NCI-H1092 (cell line): ENCODE measurements at regions not wholly inside any gene's neighbourhood (a gene's known extent, or its start where the extent isn't known, plus 50 kb on each side); places are given as distances from the start of the nearest gene placed in this dataset.
"Not testable (repeated sequence)": the region's sequence is repeated elsewhere in the genome, so short reads cannot be mapped to it uniquely, and the experiment has no call there.

Experiments
- DNase-seq: peaks from one replicate; lab custom pipeline; 2025; lab: John Stamatoyannopoulos, UW

DNA sequence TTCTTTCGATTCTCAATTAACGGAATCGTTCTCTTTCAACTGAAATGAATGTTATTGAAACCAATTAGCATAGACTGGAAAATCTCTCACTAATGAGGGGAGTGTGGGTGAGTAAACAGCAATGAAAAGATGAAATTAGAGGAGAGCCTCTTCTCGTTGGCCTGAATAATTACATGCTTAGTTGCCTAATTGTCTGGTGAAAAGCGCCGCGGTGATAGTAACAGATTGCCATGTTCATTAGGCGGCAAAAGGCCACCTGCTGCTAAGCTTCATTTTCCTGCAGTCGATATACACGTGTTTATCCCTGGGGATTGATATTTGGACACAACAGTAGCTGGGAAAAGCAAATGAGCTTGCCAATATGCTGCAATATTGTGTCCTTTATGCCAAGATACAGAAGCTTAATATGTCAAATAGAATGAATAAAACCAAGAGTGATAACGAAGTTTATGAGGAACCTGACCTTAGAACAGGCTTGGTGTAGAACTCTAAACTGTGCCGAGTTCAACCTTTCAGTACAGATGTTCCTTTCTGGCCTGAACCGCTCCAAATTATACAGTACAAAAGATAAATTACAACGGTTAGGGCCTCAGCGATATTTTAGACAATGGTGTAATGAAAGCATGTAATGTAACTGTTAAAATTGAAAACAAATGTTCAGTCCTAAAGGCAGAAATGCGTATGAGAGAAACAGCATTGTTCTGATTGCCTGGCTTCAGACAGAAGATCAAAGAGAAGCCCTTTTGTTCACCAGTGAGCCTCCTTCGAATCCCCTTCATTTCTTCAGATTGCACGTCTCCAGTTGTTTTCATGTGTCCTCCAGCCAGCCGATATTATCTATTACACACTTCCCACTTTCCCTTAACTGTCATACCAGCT, 185.2 kb downstream of the SHOX2 start:
- DNase-seq: peak; percentile 68

DNA sequence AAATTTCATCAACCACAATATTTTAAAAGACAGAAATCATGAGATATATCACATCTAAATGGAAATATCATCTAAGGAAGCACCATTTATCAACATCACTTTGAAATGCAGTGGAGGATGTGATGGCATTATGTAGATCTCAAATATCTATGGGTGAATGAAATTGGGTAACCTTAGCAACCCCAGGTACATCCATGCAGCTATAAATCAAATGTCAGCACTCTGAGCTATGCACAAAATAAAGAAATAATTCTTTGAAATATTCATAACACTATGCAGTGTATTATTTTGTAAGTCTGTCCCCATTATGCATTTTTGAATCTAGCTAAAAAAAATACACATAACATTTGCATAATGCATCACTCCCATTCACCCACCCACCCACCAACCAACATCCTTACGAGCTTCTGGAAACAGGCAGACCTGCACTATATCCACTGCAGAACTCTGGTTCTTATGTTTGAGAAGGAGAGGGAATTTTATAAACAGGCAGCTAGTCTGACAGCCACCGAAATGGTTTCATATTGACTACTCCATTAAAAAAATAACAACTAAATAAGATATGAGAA, 186.8 kb downstream of the SHOX2 start:
- no peak for DNase-seq

DNA sequence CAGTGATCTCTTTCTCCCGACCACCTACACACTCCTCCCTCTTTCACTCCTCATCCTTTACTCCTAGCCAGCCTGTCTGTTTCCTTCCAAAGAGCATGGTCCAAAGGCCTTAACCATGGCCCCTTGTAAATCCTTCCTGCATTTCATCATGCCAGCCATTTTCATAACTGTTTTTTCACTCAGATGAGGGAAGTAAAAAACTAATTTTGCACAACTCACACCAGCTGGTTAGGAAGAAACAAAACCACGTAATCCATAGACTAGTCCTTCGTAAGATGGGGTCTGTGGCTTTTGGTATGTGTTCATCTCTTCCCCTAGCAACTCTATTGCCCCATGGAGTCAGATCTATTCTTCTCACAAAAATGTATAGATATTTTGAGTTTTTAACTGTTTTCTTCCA, 187.8 kb downstream of the SHOX2 start:
- DNase-seq: no peak

DNA sequence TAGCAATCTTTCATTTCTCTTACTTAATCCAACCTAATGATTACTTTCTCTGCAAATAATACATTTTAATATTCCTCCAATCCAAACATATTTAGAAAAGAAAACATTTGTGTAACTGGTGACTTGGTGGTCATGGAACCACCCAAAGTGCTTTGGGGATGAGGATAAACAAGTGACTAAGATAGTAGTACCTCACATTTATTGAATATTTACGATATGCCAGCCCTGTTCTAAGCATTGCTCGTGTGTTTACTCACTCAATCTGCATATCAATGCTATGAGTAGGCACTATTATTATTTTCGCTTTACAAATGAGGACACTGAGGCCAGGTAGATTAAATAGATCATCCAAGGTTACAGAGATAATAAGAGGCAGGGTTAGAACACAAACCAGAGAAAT, 189.5 kb downstream of the SHOX2 start:
- DNase-seq: no peak

DNA sequence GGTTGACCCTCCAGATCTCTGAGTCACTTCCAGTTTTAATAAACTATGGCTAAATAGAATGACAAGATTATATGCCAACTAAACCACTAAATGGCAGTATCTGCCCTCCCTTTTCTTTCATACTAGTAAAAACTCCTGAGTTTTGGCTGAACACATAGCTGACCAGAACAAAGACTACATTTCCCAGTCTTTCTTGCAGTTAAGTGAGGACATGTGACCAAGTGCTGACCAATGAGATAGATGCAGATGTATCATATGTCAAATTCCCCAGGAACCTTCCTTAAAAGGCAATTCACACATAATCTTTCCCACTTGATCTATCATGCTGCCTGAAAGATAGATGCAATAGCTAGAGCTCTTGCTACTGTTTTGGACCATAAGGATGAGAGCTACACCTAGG, 191.3 kb downstream of the SHOX2 start:
- no peak for DNase-seq

DNA sequence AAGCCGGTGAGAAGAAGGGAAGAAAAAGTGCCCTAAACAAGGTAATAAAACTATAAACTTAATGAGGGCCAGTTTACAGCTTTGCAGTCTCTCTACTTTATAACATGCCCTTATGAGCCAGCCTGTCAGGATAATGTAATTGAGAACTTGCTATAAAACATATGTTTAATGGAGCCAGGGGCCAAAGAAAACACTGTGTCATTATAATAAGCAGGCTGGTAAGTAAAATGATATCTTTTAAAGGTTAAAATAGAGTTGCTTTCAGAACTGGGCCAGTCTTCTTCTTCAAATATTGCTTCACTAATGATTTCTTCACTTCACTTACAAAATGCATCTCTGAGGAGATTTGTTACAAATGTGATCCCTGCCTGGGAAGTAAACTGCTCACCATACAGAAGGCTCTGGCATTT, 192.5 kb downstream of the SHOX2 start:
- no peak for DNase-seq

DNA sequence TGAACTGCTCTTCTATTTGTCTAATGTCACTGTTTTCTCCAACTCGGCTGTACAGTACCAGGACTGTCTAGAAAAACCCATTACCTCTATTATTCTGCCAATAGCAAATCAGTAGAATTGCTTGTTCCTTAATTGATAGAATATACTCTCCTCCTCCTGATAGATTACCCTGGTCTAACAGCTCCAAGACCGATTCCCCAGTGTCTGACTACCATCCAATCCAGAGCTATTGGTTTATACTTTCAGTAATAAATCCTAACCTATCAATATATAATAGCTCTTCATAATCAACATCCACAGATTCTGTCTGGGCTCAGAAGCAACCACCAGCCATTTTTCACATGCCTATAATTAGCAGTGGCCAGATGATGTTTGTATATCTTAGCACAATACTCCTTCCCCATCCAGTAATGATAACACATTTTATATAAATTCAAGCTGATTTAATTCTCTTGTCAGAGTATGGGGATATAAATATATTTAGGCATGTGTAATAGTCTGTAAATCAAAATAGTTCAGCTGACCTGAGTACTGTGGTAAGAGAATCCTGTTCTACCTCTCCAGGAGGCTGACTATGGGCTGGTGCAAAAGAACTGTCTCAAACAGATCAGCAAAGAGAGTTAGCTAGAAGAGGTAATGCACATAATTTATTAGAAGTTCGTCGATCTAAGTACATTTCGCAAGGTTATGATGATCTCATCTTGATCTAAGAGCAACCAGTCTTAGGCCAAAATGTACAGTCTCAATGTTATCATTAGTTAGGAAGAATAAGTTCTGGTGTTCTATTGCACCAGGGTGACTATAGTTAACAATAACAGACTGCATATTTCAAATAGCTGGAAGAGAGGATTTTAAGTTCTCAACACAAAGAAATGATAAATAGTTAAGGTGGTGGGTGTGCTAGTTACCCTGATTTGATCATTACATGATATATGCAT, 193.4 kb downstream of the SHOX2 start:
- no peak for DNase-seq

DNA sequence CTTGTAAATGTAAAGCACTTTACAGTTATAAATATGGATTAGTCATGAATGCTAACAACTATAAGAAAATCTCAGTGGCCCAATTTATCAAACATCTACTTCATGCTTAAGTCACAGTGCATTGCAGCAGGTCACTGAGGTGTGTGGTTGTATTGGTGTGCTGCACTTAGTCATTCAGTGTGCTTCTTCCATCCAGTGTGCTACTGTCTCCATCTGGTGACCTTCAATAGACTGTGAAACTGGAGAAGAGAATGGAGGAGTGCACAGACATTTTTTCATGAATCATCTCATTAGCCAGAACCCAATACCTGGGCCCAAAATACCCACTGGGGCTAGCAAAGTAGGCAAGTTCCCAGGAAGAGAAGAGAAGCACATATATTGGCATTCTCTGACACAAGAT, 199.6 kb downstream of the SHOX2 start:
- no peak for DNase-seq

DNA sequence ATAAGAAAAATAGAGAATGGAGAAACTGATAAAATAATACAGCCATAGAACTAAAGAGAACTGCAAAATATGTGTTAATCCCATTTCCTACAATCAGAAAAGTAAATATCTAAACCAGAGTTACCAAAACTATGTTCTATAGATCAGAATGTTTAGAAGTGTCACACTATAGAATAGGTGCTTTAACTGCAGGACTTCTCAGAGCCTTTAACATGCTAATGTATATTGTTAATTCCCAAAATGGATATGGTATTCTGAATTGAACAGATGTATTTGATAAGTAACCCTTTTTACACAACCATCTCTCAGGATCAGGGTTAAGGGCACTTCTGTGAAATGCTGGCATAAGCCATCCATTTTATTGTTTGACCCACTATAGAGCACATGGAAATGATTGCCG, 200.3 kb downstream of the SHOX2 start:
- DNase-seq: no peak

DNA sequence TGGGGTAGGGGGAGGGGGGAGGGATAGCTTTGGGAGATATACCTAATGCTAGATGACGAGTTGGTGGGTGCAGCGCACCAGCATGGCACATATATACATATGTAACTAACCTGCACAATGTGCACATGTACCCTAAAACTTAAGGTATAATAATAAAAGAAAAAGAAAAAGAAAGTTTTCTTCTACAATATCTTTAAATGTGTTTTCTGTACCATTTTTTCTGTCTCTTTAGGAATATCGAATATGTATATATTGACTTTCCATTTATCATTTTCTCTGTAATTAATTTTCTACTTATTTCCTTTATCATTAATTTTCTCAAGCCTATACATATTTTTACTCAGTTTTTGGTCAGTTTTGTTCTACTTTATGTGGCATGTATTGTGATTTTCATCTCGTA, 203.5 kb downstream of the SHOX2 start:
- not testable (repeated sequence) for DNase-seq

DNA sequence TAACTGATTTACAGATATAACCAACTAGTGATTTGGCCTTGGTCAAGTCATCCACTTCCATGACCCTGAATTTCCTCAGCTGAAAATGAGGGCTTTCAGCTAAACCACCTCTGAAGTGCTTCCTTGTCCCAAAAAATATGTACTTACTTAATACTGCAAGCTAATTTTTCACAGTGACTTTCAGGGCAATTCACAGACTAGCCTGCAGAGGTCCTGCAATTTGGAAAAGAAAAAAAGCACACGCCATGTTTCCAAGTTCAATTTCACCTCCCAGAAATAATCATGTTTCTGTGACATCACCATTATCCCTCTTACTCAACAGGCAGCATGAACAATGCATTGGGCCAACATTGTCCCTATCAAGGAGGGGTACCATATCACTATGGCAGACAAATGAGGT, 218.2 kb downstream of the SHOX2 start:
- no peak for DNase-seq

DNA sequence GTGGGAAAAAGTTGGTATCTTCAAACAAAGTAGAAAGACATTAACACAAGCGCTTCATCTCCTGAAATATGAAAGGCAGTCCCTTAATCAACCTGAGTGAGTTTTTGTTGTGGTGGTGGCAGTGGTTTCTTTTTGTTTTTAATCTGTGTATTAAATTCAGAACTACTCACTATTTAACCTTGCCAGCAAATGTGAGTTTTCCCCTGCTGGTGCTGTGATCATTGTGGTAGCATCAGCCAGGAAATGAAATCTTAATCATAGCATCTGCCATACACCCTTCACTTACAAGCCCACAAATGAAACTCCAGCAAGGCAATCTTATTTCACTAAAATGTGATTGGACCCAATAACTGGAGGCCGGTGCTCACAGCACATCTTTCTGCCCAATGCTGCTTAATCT, 229.7 kb downstream of the SHOX2 start:
- no peak for DNase-seq

DNA sequence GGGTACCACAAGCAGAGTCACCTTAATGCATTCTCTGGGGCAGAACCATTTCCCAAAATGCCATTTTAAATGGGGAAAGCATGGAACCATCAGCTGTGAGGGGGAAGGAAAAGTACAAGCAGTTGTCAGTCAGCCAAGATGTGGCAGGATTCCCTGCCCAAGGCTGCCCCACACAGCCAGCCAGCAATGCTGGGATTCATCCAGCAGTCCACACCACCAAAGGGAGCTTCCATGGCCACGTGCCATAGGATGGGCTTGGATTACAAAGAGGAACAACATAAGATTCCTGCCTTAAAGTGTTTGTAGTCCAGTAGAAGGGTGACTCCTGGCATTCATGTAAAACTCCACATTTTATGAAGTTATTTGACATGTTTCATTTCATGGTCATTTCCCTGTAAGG, 233.3 kb downstream of the SHOX2 start:
- no peak for DNase-seq

DNA sequence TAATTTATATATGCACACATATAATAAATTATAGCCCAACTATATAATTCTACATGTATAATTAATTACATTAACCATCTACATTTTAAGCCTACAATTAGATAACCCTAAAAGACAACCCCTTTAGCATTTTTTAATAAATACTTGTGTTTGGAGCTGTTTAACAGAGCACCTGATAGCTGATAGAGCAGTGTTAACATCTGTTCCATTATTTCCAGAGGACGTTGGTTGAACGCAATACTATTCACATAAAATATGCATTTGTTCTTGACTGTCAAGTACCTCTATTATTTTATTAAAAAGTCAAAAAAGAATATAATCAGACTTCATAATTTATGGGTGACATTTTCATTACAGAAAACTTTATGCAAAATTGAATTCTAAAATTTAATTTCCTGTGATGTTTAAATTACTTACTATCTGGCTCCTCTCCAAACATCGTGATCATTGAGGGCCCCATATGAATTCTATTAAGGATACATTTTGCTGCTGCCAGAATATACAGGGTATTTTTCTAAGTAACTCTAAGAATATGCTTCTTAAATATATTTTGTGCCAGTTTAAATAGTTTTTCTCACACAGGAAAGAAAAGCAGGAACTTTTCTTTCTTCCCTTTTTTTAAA, 234.3 kb downstream of the SHOX2 start:
- no peak for DNase-seq

DNA sequence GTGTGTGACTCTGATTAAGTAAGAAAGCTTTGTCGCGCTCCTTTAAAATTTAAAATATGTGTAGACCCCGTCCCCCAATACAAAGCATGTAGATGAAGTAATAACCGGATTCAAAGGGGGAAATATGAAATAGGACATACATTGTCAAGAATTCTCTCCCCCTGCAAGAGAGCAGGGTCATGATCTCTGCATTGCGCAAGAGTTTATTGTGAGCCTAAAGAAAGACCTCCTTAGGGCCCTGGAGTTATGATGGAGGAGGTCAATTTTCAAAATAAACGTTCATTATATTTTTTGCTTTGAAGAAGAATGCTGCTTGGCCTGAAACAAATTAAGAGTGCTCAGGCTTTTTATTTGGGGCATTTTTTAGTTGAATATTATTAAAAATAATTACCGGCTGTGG, 235.0 kb downstream of the SHOX2 start:
- DNase-seq: no peak

DNA sequence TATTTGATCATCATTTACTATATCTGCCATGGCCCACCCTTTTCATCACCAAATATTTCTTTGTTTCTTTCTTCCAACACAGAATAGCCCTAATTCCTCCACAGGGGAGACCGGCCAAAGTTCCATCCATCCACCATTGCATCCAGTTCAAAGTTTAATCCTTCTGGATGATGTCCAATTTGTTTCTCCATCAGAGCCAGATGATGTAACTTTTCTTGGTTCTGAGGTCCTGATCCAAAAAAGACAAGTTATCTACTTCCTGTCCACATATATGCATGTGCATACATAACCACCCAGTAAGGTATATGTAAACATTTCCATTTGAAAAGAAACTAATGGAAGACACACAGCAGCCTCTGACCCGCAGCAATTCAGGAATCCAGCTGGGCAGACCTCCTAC, 237.3 kb downstream of the SHOX2 start:
- no peak for DNase-seq

DNA sequence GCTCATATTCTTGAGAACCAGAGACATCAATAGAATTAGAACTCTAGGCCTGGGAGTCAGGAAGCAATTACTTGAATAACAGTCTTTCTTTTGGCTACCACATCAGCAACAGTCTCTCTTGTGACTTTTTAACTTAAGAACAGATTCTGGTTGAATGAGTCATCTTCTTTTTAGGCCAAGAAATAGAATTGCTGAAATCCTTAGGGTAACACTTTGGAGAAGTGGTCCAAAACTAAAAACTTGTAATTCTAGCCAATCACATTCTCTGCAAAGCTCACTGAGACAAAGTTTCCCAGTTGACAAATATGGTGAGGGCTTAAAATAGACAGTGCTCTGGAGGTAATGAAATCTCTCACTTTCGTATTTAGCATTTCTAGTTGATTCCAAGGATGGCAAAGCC, 238.0 kb downstream of the SHOX2 start:
- no peak for DNase-seq

DNA sequence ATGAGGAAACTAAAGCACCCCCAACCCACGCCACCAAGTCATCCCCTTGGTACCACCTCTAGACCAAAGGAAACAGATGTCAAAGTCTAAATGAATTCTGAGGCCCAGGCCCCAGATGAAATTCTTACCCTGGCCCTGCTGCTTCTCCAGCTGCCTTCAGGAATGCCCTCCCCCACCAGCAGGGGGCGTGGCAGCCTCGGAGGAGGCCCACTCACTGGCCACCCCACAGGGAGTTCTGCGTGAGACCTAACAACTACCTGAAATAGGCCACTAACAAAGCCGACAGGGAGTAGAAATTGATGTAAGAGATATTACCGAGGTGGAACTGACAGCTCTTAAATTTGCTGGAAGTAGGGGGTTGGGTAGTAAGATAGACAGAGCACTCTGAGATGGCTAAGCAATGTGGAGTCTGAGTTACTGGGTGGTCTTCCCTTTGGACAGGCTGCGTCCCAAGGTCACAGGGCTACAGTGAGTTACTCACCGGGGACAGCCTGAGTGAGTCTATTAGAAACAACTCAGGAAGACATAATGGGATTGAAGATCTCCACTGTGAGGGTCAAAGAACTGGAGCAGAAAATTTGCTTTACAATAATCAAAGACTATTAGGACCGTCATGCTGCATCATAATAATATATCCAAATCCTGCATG, 240.7 kb downstream of the SHOX2 start:
- DNase-seq: no peak

DNA sequence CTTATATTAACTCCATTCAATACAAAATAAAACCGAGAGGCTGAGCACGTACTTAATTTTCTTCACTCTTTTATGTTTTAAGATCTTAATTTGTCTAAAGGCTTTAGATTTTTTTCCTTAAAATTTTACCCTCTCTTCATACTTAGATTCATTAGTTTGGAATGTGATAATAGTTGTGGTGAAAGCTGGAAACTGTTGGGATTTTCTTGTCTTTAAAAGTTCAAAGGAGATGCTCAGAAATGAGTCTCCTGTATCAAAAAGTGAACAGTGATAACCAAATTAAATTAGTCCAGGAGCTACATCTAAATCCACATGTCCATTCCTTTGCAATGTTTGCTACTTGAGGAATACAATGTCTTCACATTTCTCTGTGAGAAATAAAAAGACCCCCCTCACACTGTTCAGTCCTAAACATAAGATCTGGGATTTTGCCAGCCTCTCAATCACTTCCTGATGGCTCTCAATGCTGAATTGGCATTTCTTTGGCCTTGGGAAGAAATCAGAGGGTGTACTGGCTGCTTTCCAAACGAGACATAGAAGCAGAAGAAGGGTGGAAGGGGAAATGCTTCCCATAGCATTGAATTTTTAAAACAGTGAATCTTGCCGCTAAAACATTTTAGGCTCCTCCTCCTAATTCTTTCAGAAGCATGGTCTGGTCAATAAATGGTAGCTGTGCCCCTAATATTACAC, 245.0 kb downstream of the SHOX2 start:
- DNase-seq: no peak

DNA sequence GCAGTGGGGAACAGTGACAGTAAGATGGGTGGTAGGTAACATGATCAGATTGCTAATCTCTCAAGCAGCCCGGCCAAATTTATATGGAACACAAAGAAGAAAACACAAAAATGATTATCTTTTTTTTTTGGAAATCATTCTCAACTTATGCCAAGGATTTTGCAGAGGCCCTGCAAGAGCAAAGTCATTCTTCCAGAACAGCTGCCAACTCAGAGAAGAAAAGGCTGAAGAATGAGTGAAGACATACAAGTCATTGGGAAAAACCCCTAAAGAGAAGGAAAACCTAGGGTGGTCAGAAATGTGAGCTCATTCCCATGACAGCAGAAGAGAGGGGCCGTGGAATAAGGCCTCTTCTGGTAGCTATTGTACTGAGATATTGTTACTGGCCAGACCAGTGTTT, 246.7 kb downstream of the SHOX2 start:
- DNase-seq: no peak

DNA sequence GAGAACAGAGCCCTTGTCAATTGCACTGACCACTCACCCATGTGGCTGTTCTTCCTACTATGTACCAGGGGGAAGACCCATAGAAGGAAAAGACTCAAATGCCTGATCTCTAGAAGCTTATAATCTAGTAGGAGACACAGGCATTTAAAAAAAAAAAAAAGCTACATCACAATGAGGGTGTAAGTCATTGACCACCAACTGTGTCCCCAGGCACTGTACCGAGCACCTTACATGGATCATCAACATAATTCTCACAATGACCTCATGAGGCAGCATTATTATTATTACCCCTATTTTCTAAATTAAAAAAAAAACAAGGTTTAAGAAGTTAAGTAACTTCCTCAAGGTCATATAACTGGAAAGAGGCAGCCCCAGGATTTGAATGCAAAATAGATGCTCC, 247.4 kb downstream of the SHOX2 start:
- no peak for DNase-seq
